ENCODE measurements at regions not wholly inside any gene's neighbourhood (a gene's known extent, or its start where the extent isn't known, plus 50 kb on each side); places are given as distances from the start of the nearest gene placed in this dataset.

DNA sequence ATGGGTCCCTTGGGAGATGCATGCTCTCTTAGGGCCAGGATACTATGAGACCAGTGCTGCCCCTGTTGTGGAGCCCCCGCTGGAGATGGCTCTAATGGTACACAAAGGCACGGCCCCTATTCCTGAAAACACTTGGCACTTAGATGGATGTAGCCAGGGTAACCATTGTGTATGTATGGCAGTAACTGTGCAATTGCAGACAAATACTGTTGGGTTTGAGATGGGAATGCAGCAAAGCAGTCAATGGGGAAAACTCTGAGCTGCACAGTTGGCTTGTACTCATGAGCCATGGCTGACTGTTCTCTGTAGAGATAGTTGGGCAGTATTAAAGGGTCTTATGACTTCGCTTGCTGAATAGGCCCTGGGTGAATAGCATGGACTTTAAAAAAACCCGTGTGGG lies 67.9 kb upstream of the NPAP1 start:
- TF ChIP-seq, protein P1, sequence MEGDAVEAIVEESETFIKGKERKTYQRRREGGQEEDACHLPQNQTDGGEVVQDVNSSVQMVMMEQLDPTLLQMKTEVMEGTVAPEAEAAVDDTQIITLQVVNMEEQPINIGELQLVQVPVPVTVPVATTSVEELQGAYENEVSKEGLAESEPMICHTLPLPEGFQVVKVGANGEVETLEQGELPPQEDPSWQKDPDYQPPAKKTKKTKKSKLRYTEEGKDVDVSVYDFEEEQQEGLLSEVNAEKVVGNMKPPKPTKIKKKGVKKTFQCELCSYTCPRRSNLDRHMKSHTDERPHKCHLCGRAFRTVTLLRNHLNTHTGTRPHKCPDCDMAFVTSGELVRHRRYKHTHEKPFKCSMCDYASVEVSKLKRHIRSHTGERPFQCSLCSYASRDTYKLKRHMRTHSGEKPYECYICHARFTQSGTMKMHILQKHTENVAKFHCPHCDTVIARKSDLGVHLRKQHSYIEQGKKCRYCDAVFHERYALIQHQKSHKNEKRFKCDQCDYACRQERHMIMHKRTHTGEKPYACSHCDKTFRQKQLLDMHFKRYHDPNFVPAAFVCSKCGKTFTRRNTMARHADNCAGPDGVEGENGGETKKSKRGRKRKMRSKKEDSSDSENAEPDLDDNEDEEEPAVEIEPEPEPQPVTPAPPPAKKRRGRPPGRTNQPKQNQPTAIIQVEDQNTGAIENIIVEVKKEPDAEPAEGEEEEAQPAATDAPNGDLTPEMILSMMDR (IDR thresholded peaks at IDR 0.05), result no peak
- no peak for TF ChIP-seq POLR2A (IDR thresholded peaks at IDR 0.05)

All from uterus (tissue), 2 donors.